GM21529 (cell line): ENCODE measurements at regions not wholly inside any gene's neighbourhood (a gene's known extent, or its start where the extent isn't known, plus 50 kb on each side); places are given as distances from the start of the nearest gene placed in this dataset.
A peak's percentile ranks its signal among the peaks of the same experiment; 100 is the strongest.

Source experiments
- ATAC-seq: cut with Tn5 transposase; IDR thresholded peaks from one replicate; pipeline ENCODE4 v1.9.1; 2021; ENCODE audit not compliant: unreplicated experiment

GRCh38 chr11:123305601-123306375, 110.7 kb upstream of the CLMP start:
- ATAC-seq: no peak

- no peak for ATAC-seq
Measured at GRCh38 chr11:123304828-123305466, 109.9 kb upstream of the CLMP start.

GRCh38 chr11:123303924-123304323, 108.9 kb upstream of the CLMP start:
- no peak for ATAC-seq

- peak; percentile 58 for ATAC-seq
Measured at GRCh38 chr11:123302751-123303195, 107.7 kb upstream of the CLMP start.

- peak; percentile 70 for ATAC-seq
Measured at GRCh38 chr11:123301696-123302400, 106.8 kb upstream of the CLMP start.

GRCh38 chr11:123301013-123301591, 106.1 kb upstream of the CLMP start:
- ATAC-seq: no peak

- no peak for ATAC-seq
Measured at GRCh38 chr11:123299721-123300120, 104.7 kb upstream of the CLMP start.

- ATAC-seq: no peak
Measured at GRCh38 chr11:123298488-123299447, 103.7 kb upstream of the CLMP start.

GRCh38 chr11:123292647-123293046, 97.6 kb upstream of the CLMP start:
- no peak for ATAC-seq

DNA sequence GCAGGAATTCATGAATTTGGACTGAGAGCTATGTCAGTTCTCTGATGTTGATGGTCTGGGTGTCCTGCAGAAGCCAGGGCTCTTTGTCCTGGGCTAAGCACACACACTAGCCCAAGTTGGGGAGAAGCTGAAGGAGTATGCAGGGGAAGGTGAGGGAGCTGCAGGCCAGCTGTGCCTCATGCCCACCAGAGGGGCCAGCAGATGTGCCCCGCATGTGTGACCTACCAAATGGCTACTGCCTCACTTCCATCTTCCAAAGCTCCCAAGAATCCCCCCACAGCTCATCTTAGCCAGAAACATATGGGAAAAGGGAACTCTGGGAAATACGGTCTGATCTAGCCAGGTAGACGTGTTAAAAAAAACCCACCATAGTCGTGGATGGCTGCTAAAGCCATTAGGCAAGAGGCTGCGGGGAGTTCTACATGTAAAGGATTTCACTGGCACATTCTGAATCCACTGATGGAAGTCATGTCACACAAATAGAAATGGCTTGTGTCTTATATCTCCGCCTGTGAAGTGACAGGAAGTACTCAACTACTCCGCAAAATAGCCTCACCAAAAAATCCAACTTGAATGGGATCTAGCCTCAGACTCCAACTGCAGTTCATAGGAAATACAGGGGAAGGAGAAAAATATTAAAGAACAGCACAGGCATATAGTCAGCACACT, 96.3 kb upstream of the CLMP start:
- no peak for ATAC-seq

DNA sequence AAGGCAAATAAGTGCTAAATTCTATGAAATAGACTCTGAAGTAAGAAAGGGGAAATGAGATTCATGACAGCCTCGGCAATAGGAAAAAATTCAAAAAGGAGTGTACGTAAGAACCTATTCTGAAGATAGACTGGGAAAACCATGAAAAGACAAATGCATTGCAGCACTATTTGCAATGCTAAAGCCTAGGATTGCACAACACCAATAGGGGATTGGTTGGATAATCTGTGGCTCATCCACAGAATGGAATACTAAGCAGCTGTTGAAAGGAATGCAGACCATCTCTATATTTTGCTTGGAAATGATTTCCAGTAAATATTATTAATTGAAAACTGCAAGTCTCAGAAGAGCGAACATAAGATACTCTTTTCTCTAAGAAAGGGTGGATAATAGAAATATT, 91.7 kb upstream of the CLMP start:
- no peak for ATAC-seq

DNA sequence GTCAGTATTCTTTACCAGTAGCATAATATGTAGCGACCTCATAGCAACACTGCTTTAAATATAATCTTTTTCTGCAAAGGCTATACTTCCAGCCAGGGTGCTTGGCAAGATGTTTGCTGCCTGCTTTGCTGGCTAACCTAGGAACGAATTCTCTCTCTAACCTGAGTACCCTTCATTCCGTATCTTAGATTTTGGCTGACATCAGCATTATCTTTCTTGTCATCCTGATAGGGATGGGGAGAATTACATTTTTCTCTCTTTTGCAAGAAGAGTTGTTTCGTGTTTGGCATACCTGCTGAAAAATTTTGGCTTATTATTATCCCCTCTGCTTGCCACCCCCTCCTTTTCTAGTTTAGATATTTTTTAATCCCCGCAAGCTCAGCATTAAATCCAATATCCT, 91.2 kb upstream of the CLMP start:
- no peak for ATAC-seq

- ATAC-seq: no peak
Measured at GRCh38 chr11:123284454-123284853, 89.4 kb upstream of the CLMP start.

DNA sequence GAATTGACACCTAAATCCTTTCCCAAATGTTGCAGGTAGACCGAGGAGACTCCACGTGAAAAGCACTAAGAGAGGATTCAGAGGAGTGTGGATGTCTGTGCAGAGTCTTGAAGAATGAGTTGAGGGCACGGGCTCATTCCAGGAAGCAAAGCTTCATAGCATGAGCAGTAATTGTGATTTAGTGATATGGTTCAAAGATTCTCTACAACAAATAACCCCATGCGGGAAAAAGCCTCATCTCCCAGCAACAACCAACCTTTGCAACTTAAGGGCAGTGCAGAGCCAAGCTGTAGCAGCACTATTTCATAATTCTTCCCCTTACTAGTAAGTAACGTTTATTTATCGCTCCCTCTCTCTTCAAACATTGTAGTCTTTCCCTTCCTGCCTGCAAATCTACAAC, 87.5 kb upstream of the CLMP start:
- no peak for ATAC-seq

GRCh38 chr11:123273616-123274015, 78.6 kb upstream of the CLMP start:
- ATAC-seq: no peak

DNA sequence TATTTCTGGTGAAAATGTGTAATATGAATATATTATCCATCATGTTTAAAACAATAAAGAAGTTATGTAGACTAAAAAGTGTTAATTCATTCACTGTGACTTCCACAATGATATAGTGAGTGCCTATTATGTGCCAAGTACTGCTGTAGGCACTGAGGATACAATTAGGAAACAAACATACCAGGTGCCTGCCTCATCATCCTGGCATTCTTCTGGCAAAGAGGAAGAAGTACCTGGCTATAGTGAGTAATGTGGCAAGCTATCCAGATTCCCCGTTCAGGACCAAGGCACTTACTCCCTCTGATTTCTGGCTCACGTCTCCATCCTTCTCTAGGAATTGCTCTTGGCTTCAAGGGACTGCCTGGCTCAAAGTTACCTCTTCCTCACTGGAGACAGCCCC, 77.5 kb upstream of the CLMP start:
- ATAC-seq: no peak

DNA sequence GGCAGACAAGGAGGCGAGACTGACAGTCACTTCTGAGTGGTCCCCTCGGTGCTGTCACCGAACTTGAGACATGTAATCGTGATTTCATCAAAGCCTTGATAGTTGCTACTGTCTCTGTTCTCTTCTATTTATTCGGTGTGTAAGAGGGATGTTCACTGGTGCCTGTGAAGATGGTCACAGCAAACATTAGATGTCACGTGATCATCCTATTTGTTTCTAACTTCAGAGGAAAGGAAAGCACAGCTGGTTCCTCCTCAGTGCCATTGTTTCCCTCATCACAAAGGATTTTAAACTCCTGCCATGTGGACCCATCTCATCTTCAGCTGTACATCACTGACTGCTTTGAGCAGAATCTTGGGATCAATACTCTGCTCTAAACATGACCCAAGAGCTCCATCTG, 73.1 kb upstream of the CLMP start:
- ATAC-seq: no peak

- no peak for ATAC-seq
Measured at GRCh38 chr11:123265951-123266350, 70.9 kb upstream of the CLMP start.

- ATAC-seq: peak; percentile 34
Measured at GRCh38 chr11:123264431-123264780, 69.4 kb upstream of the CLMP start.
